ENCODE measurements at regions not wholly inside any gene's neighbourhood (a gene's known extent, or its start where the extent isn't known, plus 50 kb on each side); places are given as distances from the start of the nearest gene placed in this dataset.

DNA sequence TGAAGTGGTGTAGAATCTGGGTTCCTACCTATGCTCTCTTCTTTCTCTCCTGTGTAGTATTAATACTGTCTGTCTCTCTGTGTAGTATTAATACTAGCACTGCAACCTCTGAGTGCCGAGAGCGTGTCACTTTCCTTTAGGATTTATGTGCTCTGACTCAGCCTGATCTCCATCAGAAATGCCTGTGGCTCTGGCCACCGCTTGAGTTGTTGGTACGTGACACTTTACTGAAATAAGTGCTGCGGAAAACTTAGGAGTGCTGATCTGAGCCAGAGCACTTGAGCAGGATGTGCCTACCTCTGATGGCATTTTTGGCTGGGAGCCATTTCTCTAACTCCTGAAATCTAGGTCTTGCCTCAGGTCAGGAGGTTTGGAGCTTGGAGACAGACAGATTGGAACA is 807.4 kb downstream of the SQOR start:
- no peak for TF ChIP-seq YY1 (IDR thresholded peaks at IDR 0.05; ENCODE audit: insufficient read depth, insufficient replicate concordance, low read depth, low read length)
- no peak for TF ChIP-seq CBX5 (CRISPR knock-in tag; IDR thresholded peaks at IDR 0.05; ENCODE audit: borderline replicate concordance)
